ENCODE measurements at regions not wholly inside any gene's neighbourhood (a gene's known extent, or its start where the extent isn't known, plus 50 kb on each side); places are given as distances from the start of the nearest gene placed in this dataset.

DNA sequence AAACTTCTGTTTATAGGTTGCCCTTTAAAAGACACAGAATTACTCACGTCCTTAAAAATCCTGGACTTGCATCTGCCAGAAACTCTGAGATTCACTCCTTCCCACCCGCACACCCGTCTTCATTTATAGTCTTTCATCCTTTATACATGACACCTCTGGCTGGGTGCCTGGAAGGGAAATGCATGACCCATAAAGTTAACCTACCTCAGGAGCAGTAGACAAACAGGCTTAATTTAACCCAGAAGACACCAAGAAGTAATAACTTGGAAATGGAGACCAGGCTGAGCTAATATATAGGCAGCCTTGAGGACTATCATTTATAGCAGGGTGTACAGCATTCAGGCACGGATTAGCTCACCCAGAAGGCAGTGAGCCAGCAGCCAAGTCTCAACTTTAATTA lies 429.0 kb upstream of the NRSN1 start:
- TF ChIP-seq CBX2 (IDR thresholded peaks at IDR 0.05; ENCODE audit: borderline replicate concordance, low read depth) (no peak), FOSL2 (IDR thresholded peaks at IDR 0.05) (no peak), FOSL2 (CRISPR knock-in tag; IDR thresholded peaks at IDR 0.05) (no peak), SREBF2 (IDR thresholded peaks at IDR 0.05) (no peak), JUN (IDR thresholded peaks at IDR 0.05) (no peak), CEBPB (IDR thresholded peaks at IDR 0.05) (no peak), PBX3 (IDR thresholded peaks at IDR 0.05) (no peak), MAX (IDR thresholded peaks at IDR 0.05) (no peak), EP300 (IDR thresholded peaks at IDR 0.05) (no peak), FOXS1 (CRISPR knock-in tag; IDR thresholded peaks at IDR 0.05) (no peak)
- TF ChIP-seq, protein P1, sequence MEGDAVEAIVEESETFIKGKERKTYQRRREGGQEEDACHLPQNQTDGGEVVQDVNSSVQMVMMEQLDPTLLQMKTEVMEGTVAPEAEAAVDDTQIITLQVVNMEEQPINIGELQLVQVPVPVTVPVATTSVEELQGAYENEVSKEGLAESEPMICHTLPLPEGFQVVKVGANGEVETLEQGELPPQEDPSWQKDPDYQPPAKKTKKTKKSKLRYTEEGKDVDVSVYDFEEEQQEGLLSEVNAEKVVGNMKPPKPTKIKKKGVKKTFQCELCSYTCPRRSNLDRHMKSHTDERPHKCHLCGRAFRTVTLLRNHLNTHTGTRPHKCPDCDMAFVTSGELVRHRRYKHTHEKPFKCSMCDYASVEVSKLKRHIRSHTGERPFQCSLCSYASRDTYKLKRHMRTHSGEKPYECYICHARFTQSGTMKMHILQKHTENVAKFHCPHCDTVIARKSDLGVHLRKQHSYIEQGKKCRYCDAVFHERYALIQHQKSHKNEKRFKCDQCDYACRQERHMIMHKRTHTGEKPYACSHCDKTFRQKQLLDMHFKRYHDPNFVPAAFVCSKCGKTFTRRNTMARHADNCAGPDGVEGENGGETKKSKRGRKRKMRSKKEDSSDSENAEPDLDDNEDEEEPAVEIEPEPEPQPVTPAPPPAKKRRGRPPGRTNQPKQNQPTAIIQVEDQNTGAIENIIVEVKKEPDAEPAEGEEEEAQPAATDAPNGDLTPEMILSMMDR (IDR thresholded peaks at IDR 0.05), result no peak
- TF ChIP-seq, protein P2, sequence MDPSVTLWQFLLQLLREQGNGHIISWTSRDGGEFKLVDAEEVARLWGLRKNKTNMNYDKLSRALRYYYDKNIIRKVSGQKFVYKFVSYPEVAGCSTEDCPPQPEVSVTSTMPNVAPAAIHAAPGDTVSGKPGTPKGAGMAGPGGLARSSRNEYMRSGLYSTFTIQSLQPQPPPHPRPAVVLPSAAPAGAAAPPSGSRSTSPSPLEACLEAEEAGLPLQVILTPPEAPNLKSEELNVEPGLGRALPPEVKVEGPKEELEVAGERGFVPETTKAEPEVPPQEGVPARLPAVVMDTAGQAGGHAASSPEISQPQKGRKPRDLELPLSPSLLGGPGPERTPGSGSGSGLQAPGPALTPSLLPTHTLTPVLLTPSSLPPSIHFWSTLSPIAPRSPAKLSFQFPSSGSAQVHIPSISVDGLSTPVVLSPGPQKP (IDR thresholded peaks at IDR 0.05; ENCODE audit: low read depth, low read length), result no peak
- TF ChIP-seq, protein P3, sequence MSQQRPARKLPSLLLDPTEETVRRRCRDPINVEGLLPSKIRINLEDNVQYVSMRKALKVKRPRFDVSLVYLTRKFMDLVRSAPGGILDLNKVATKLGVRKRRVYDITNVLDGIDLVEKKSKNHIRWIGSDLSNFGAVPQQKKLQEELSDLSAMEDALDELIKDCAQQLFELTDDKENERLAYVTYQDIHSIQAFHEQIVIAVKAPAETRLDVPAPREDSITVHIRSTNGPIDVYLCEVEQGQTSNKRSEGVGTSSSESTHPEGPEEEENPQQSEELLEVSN (IDR thresholded peaks at IDR 0.05; ENCODE audit: borderline replicate concordance, low read depth), result no peak

Data from A549 (cell line).